Astrocyte (in vitro differentiated cells and primary cell): ENCODE measurements at regions not wholly inside any gene's neighbourhood (a gene's known extent, or its start where the extent isn't known, plus 50 kb on each side); places are given as distances from the start of the nearest gene placed in this dataset.

Experiments used
- DNase-seq: peaks from one replicate; pipeline ENCODE4 v3.0.0-alpha.2; 2010; ENCODE audit warnings: low read depth
- FAIRE-seq: peaks from 2 replicates; lab custom pipeline; 2011; peaks lifted over from hg19 to GRCh38; lab: Jason Lieb, UNC
- H2AFZ ChIP-seq: 2 replicates; pipeline ENCODE4 v1.6.0; 2012; ENCODE audit warnings: low read depth, low read length, inconsistent platforms
- H3K27ac ChIP-seq: 2 replicates; pipeline ENCODE4 v1.5.1; 2011; ENCODE audit warnings: low read depth, low read length, inconsistent platforms
- H3K27me3 ChIP-seq: 2 replicates; pipeline ENCODE4 v1.6.0; 2011; ENCODE audit warnings: low read length, inconsistent platforms; ENCODE audit not compliant: insufficient read depth
- H3K36me3 ChIP-seq: 2 replicates; pipeline ENCODE4 v1.5.1; 2011; ENCODE audit warnings: low read length, inconsistent platforms; ENCODE audit not compliant: insufficient read depth
- H3K4me1 ChIP-seq: 2 replicates; pipeline ENCODE4 v1.5.1; 2011; ENCODE audit warnings: low read length, inconsistent platforms; ENCODE audit not compliant: insufficient read depth
- H3K4me2 ChIP-seq: 2 replicates; pipeline ENCODE4 v1.6.0; 2012; ENCODE audit warnings: low read length, inconsistent platforms
- H3K4me3 ChIP-seq: 2 replicates; pipeline ENCODE4 v1.5.1; 2011; ENCODE audit warnings: low read depth, mild to moderate bottlenecking, low read length, inconsistent platforms; ENCODE audit not compliant: insufficient read depth
- H3K79me2 ChIP-seq: 2 replicates; pipeline ENCODE4 v1.6.0; 2012; ENCODE audit warnings: mild to moderate bottlenecking, low read length, inconsistent platforms; ENCODE audit not compliant: insufficient read depth
- H3K9ac ChIP-seq: 2 replicates; pipeline ENCODE4 v1.6.0; 2012; ENCODE audit warnings: mild to moderate bottlenecking, low read length, inconsistent platforms
- H3K9me3 ChIP-seq: 2 replicates; pipeline ENCODE4 v1.5.1; 2012; ENCODE audit warnings: low read depth, mild to moderate bottlenecking, low read length, inconsistent platforms; ENCODE audit not compliant: insufficient read depth
- H4K20me1 ChIP-seq: 2 replicates; pipeline ENCODE4 v1.6.0; 2012; ENCODE audit warnings: low read length, inconsistent platforms; ENCODE audit not compliant: insufficient read depth
- H3K27ac Mint-ChIP-seq: one replicate; pipeline ENCODE4 v1.8.0; 2021; ENCODE audit warnings: mild to moderate bottlenecking, mixed read lengths; ENCODE audit not compliant: unreplicated experiment
- H3K27me3 Mint-ChIP-seq: one replicate; pipeline ENCODE4 v1.8.0; 2021; ENCODE audit warnings: low read depth, mixed read lengths; ENCODE audit not compliant: unreplicated experiment
- H3K36me3 Mint-ChIP-seq: one replicate; pipeline ENCODE4 v1.8.0; 2021; ENCODE audit warnings: low read depth, mixed read lengths; ENCODE audit not compliant: unreplicated experiment
- H3K4me1 Mint-ChIP-seq: one replicate; pipeline ENCODE4 v1.8.0; 2021; ENCODE audit warnings: low read depth, mixed read lengths; ENCODE audit not compliant: unreplicated experiment
- H3K4me3 Mint-ChIP-seq: one replicate; pipeline ENCODE4 v1.8.0; 2021; ENCODE audit warnings: mild to moderate bottlenecking, moderate library complexity, mixed read lengths; ENCODE audit not compliant: unreplicated experiment
- H3K9me3 Mint-ChIP-seq: one replicate; pipeline ENCODE4 v1.8.0; 2021; ENCODE audit warnings: mild to moderate bottlenecking, mixed read lengths; ENCODE audit not compliant: unreplicated experiment
- EZH2 ChIP-seq: IDR thresholded peaks from 2 replicates; pipeline ENCODE4 v1.6.1; 2012; ENCODE audit warnings: mild to moderate bottlenecking, low read length, inconsistent platforms; ENCODE audit not compliant: insufficient read depth
- TF ChIP-seq, protein P1 (sequence below): IDR thresholded peaks from 2 replicates; pipeline ENCODE4 v1.5.1; 2011; ENCODE audit warnings: low read depth, mild to moderate bottlenecking, inconsistent platforms, low read length, moderate library complexity; ENCODE audit not compliant: insufficient read depth

DNA sequence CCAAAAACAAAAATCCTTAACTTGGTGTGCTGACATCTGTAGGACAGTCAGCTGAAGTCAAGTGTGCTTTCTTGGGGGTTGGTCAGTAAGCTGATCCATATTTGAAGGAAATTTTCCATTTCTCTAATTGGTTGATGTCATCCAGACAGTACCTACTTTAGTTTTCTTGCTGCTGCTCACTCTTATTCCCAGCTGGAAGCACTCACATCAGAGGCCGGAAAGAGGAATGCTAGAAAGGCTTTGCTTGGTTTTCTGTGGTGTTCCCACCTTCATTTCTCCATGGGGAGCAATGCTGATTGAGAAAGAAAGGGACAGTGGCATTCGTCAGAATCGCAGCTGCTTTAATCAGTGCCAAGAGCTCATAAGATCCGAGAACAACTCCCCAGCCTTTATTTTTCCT, 227.0 kb downstream of the C4orf33 start:
- Histone ChIP-seq H3K9ac (no peak overlapping the region), H3K27ac (no peak overlapping the region), H3K79me2 (no peaks in the 10 kb centered on the region), H3K4me2 (no peak overlapping the region), H3K9me3 (no peaks in the 10 kb centered on the region), H3K4me3 (no peak overlapping the region), H3K4me1 (no peaks in the 10 kb centered on the region), H2AFZ (no peak overlapping the region), H3K36me3 (no peaks in the 10 kb centered on the region), H3K27me3 (no peaks in the 10 kb centered on the region), H4K20me1 (no peaks in the 10 kb centered on the region)
- Mint-ChIP-seq H3K4me1 (no peaks in the 10 kb centered on the region), H3K4me3 (no peak overlapping the region), H3K36me3 (no peaks in the 10 kb centered on the region), H3K27ac (no peak overlapping the region), H3K27me3 (no peaks in the 10 kb centered on the region), H3K9me3 (peaks cover 2% of the 10 kb centered on the region)
- FAIRE-seq (no peak), DNase-seq (no peak)
- TF ChIP-seq, protein P1, sequence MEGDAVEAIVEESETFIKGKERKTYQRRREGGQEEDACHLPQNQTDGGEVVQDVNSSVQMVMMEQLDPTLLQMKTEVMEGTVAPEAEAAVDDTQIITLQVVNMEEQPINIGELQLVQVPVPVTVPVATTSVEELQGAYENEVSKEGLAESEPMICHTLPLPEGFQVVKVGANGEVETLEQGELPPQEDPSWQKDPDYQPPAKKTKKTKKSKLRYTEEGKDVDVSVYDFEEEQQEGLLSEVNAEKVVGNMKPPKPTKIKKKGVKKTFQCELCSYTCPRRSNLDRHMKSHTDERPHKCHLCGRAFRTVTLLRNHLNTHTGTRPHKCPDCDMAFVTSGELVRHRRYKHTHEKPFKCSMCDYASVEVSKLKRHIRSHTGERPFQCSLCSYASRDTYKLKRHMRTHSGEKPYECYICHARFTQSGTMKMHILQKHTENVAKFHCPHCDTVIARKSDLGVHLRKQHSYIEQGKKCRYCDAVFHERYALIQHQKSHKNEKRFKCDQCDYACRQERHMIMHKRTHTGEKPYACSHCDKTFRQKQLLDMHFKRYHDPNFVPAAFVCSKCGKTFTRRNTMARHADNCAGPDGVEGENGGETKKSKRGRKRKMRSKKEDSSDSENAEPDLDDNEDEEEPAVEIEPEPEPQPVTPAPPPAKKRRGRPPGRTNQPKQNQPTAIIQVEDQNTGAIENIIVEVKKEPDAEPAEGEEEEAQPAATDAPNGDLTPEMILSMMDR, result no peak
- TF ChIP-seq EZH2, result no peak

DNA sequence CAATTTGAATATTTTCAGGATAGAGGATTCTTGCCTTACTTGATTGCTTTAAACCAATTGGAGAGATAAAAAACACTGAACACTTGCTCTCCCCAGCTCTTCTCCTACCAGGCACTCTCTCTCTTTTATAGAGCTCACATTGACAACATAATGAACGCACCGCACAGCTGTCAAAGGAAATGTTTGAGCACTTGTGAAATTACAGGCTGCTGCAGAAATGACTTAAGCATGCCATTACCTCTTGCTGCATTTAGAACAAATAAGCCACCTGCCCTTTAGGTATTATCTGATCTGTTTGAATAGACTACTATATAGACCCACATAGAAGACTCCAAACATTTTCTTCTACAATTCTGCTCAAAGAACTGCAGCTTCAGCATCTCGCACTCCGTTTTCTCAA, 227.7 kb downstream of the C4orf33 start:
- Mint-ChIP-seq H3K36me3 (no peaks in the 10 kb centered on the region), H3K4me3 (no peak overlapping the region), H3K9me3 (peaks cover 2% of the 10 kb centered on the region), H3K27me3 (no peaks in the 10 kb centered on the region), H3K27ac (no peak overlapping the region), H3K4me1 (no peaks in the 10 kb centered on the region)
- no peaks in the 10 kb centered on the region for H3K4me1 ChIP-seq
- H3K27me3 ChIP-seq, result no peaks in the 10 kb centered on the region
- no peak overlapping the region for H3K4me2 ChIP-seq
- no peaks in the 10 kb centered on the region for H3K79me2 ChIP-seq
- no peak overlapping the region for H2AFZ ChIP-seq
- no peak overlapping the region for H3K27ac ChIP-seq
- DNase-seq, result no peak
- no peak for TF ChIP-seq EZH2
- TF ChIP-seq, protein P1, result no peak
- no peak overlapping the region for H3K9ac ChIP-seq
- no peak for FAIRE-seq
- H4K20me1 ChIP-seq, result no peaks in the 10 kb centered on the region
- H3K36me3 ChIP-seq, result no peaks in the 10 kb centered on the region
- no peaks in the 10 kb centered on the region for H3K9me3 ChIP-seq
- H3K4me3 ChIP-seq, result no peak overlapping the region

DNA sequence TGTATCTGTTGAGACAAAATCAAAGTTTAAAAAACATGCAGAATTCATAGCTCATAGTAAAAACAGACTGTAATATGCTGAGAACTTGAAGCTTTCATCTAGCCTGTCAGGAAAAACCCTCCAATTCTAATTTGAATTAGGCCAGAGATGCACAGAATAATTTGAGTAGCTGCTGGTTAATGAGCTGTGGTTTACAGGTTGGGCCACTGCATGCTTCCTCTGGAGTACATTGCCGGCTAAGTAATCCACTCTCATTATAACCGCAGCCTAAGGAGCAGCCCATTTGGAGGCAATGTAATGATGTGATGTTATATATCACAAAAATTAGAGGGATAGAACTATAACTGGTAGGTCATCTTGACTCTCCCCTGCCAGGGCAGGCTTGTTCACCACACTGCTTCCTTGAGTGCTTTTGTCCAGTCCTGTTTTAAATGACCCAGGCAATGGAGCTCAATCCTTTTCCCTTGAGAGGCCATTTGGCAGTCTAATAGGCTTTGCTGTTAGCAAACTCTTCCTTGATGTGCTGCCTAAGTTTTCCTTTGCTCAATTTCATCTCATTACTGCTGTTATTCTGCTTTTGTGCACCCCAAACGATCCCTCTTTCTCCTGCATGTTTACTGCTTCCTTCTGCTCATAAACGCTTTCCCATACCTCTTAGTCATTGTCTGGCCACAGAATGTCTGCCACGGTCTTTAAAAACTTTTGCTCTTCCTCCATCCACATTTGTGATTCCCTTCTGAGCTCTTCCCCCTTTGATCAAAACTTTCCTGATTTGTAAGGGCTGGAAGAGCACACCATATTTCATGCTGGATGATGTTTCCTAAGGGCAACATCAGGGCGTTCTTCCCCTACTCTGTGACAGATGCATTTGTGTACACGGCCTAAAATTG, 230.9 kb downstream of the C4orf33 start:
- no peak for FAIRE-seq
- no peaks in the 10 kb centered on the region for H3K79me2 ChIP-seq
- H4K20me1 ChIP-seq, result no peaks in the 10 kb centered on the region
- no peaks in the 10 kb centered on the region for H3K4me1 ChIP-seq
- Mint-ChIP-seq H3K27ac (no peak overlapping the region), H3K27me3 (no peaks in the 10 kb centered on the region), H3K4me1 (no peaks in the 10 kb centered on the region), H3K4me3 (no peak overlapping the region), H3K9me3 (no peaks in the 10 kb centered on the region), H3K36me3 (no peaks in the 10 kb centered on the region)
- no peak overlapping the region for H3K9ac ChIP-seq
- no peak overlapping the region for H3K4me2 ChIP-seq
- TF ChIP-seq, protein P1, result no peak
- TF ChIP-seq EZH2, result no peak
- DNase-seq, result no peak
- no peak overlapping the region for H3K4me3 ChIP-seq
- H2AFZ ChIP-seq, result no peak overlapping the region
- no peaks in the 10 kb centered on the region for H3K27me3 ChIP-seq
- no peak overlapping the region for H3K27ac ChIP-seq
- H3K9me3 ChIP-seq, result peaks cover 3% of the 10 kb centered on the region
- no peaks in the 10 kb centered on the region for H3K36me3 ChIP-seq
